Parathyroid adenoma (tissue), 2 donors: ENCODE measurements at regions not wholly inside any gene's neighbourhood (a gene's known extent, or its start where the extent isn't known, plus 50 kb on each side); places are given as distances from the start of the nearest gene placed in this dataset.

ENCODE experiments used
- H2AFZ ChIP-seq: fragments of 300-600 bp; sonication (generic); one replicate; pipeline ENCODE4 v1.7.0; 2017; ENCODE audit warnings: antibody characterized with exemption, mild to moderate bottlenecking
- H3K27ac ChIP-seq: fragments of 300-600 bp; sonication (generic); one replicate; pipeline ENCODE4 v1.7.0; 2017
- H3K27me3 ChIP-seq: fragments of 300-600 bp; sonication (generic); one replicate; pipeline ENCODE4 v1.7.0; 2017; ENCODE audit warnings: low read length; ENCODE audit not compliant: control insufficient read depth, insufficient read depth
- H3K36me3 ChIP-seq: fragments of 300-600 bp; sonication (generic); one replicate; pipeline ENCODE4 v1.7.0; 2017; ENCODE audit warnings: low read length; ENCODE audit not compliant: control insufficient read depth, insufficient read depth
- H3K4me1 ChIP-seq: fragments of 300-600 bp; sonication (generic); one replicate; pipeline ENCODE4 v1.7.0; 2017; ENCODE audit warnings: control low read depth
- H3K4me2 ChIP-seq: fragments of 300-600 bp; sonication (generic); one replicate; pipeline ENCODE4 v1.7.0; 2017; ENCODE audit warnings: low read length
- H3K4me3 ChIP-seq: fragments of 300-600 bp; sonication (generic); one replicate; pipeline ENCODE4 v1.7.0; 2017; ENCODE audit warnings: low read depth, low read length
- H3K79me2 ChIP-seq: fragments of 300-600 bp; sonication (generic); one replicate; pipeline ENCODE4 v1.7.0; 2017; ENCODE audit warnings: control low read depth
- H3K9ac ChIP-seq: fragments of 300-600 bp; sonication (generic); one replicate; pipeline ENCODE4 v1.7.0; 2017; ENCODE audit warnings: mild to moderate bottlenecking
- H3K9me3 ChIP-seq: fragments of 300-600 bp; sonication (generic); one replicate; pipeline ENCODE4 v1.7.0; 2017; ENCODE audit warnings: low read length; ENCODE audit not compliant: control insufficient read depth
- CTCF ChIP-seq: fragments of 300-600 bp; sonication (generic); IDR thresholded peaks from one replicate; pipeline ENCODE4 v1.7.0; 2017; ENCODE audit warnings: antibody characterized with exemption, mild to moderate bottlenecking
- donor health status: primary hyperparathyroidism.

GRCh38 chr15:47388299-47388698 lies 329.0 kb upstream of the SEMA6D start:
- Histone ChIP-seq H3K9me3 (no peaks in the 10 kb centered on the region), H3K36me3 (no peaks in the 10 kb centered on the region), H3K4me3 (no peak overlapping the region), H3K4me1 (no peaks in the 10 kb centered on the region), H3K4me2 (no peak overlapping the region), H2AFZ (no peak overlapping the region), H3K9ac (no peak overlapping the region), H3K27me3 (no peaks in the 10 kb centered on the region), H3K27ac (no peak overlapping the region), H3K79me2 (no peaks in the 10 kb centered on the region)
- no peak for TF ChIP-seq CTCF

GRCh38 chr15:47390208-47390765 lies 327.0 kb upstream of the SEMA6D start:
- Histone ChIP-seq H3K9me3 (no peaks in the 10 kb centered on the region), H2AFZ (no peak overlapping the region), H3K4me2 (no peak overlapping the region), H3K27me3 (no peaks in the 10 kb centered on the region), H3K9ac (no peak overlapping the region), H3K36me3 (no peaks in the 10 kb centered on the region), H3K4me1 (no peaks in the 10 kb centered on the region), H3K27ac (no peak overlapping the region), H3K79me2 (no peaks in the 10 kb centered on the region), H3K4me3 (no peak overlapping the region)
- no peak for TF ChIP-seq CTCF

DNA sequence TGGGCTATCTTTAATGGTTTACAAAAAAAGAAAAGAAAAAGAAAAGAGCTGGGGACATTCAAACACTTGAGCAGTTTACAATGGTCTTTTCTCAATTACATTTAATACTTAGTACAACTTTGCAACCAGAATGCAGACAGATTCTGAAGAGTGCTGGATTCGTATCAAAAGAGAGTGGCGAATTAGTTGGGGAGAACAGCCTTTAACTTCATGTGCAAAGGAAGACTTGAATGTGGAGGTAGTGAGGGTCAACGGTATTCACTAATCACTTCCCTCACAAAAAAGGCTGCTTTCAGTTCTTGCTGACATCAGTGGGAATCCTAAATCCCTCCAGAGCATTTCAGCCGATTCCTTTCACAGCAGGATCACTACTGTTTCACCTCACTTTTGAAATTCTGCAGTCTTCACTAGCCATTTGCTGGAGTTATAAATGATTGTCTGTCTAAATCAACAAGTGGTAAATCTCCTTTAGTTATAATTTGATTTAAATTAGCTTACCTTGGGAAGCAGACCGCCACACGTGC lies 323.0 kb upstream of the SEMA6D start:
- H3K27ac ChIP-seq: no peak overlapping the region
- no peak overlapping the region for H3K4me3 ChIP-seq
- no peak overlapping the region for H3K9ac ChIP-seq
- H3K27me3 ChIP-seq: no peaks in the 10 kb centered on the region
- H3K36me3 ChIP-seq: no peaks in the 10 kb centered on the region
- H3K9me3 ChIP-seq: no peaks in the 10 kb centered on the region
- H2AFZ ChIP-seq: no peak overlapping the region
- peaks cover 8% of the 10 kb centered on the region for H3K4me1 ChIP-seq
- no peak overlapping the region for H3K4me2 ChIP-seq
- H3K79me2 ChIP-seq: no peaks in the 10 kb centered on the region
- TF ChIP-seq CTCF: no peak

DNA sequence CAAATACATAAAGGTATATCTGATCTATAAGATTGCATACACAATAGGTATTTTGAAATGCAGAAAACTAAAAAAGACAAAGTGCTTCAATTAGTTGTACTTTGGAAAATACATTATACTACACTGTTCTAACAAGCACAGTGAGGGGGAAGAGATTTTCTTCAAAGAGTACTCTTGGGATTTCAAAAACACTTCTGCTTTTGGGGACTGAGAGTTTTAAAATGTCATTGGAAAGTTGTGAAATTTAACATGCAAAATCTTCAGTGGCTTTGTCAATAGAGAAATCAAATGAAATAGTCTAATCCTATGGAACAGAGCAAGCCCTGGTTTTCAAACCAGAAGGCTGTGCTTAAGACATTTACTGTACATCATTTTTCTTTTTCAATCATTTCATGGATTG lies 322.2 kb upstream of the SEMA6D start:
- Histone ChIP-seq H3K27ac (no peak overlapping the region), H3K4me3 (no peak overlapping the region), H3K4me2 (no peak overlapping the region), H3K9ac (no peak overlapping the region), H3K27me3 (no peaks in the 10 kb centered on the region), H3K9me3 (no peaks in the 10 kb centered on the region), H3K79me2 (no peaks in the 10 kb centered on the region), H3K4me1 (peaks cover 10% of the 10 kb centered on the region), H3K36me3 (no peaks in the 10 kb centered on the region), H2AFZ (no peak overlapping the region)
- TF ChIP-seq CTCF: no peak

GRCh38 chr15:47397655-47398054 lies 319.6 kb upstream of the SEMA6D start:
- no peak overlapping the region for H3K9ac ChIP-seq
- no peaks in the 10 kb centered on the region for H3K9me3 ChIP-seq
- H3K4me2 ChIP-seq: peak overlapping the region; percentile 32
- no peak overlapping the region for H2AFZ ChIP-seq
- no peaks in the 10 kb centered on the region for H3K27me3 ChIP-seq
- peak overlapping the region; percentile 60 for H3K27ac ChIP-seq
- H3K4me3 ChIP-seq: no peak overlapping the region
- H3K4me1 ChIP-seq: peaks cover 10% of the 10 kb centered on the region
- H3K36me3 ChIP-seq: no peaks in the 10 kb centered on the region
- no peak for TF ChIP-seq CTCF
- no peaks in the 10 kb centered on the region for H3K79me2 ChIP-seq
